Upper lobe of left lung (tissue), 6 donors: ENCODE measurements at regions not wholly inside any gene's neighbourhood (a gene's known extent, or its start where the extent isn't known, plus 50 kb on each side); places are given as distances from the start of the nearest gene placed in this dataset.

ENCODE experiments used
- ATAC-seq, 2 donors: fragments of 200-7000 bp; cut with Tn5 transposase; one replicate each; pipeline ENCODE4 v1.9.1; 2022; ENCODE audit warnings: mild to moderate bottlenecking in 2 of 2, moderate library complexity in 2 of 2; ENCODE audit not compliant: low FRiP score in 2 of 2
- DNase-seq, 2 donors: peaks; one replicate each; pipeline ENCODE4 v3.0.0-alpha.2; 2019 to 2020
- H3K27ac ChIP-seq, 4 donors: fragments of 200-600 bp; sonication (generic); one replicate each; pipeline ENCODE4 v1.5.1; 2016 to 2019
- H3K27me3 ChIP-seq, 4 donors: fragments of 200-600 bp; sonication (generic); one replicate each; pipeline ENCODE4 v1.5.1; 2017 to 2019
- H3K36me3 ChIP-seq, 4 donors: fragments of 200-600 bp; sonication (generic); one replicate each; pipeline ENCODE4 v1.5.1; 2016 to 2019
- H3K4me1 ChIP-seq, 4 donors: fragments of 200-600 bp; sonication (generic); one replicate each; pipeline ENCODE4 v1.5.1; 2018 to 2019
- H3K4me3 ChIP-seq, 4 donors: fragments of 200-600 bp; sonication (generic); one replicate each; pipeline ENCODE4 v1.5.1; 2017 to 2019; ENCODE audit warnings: mild to moderate bottlenecking in 2 of 4, moderate library complexity in 1 of 4
- H3K9me3 ChIP-seq, 4 donors: fragments of 200-600 bp; sonication (generic); one replicate each; pipeline ENCODE4 v1.5.1; 2018 to 2019
- EP300 ChIP-seq, 4 donors: sonication (generic); formaldehyde crosslinking; IDR thresholded peaks; one replicate each; pipeline ENCODE4 v1.5.1; 2017; ENCODE audit warnings: antibody characterized with exemption in 4 of 4, control low read depth in 2 of 4
- POLR2A ChIP-seq, 4 donors: fragments of 450-650 bp; IDR thresholded peaks; one replicate each; pipeline ENCODE4 v1.5.1; 2016 to 2017; ENCODE audit warnings: antibody characterized with exemption in 4 of 4, mild to moderate bottlenecking in 2 of 4
- POLR2AphosphoS5 ChIP-seq, 2 donors: sonication (generic); formaldehyde crosslinking; IDR thresholded peaks; one replicate each; pipeline ENCODE4 v1.5.1; 2017; ENCODE audit warnings: antibody characterized with exemption in 2 of 2
- WGBS, 2 donors: methylation state at CpG; one replicate each; pipeline ENCODE4 v1.1.5; 2017 to 2018; 5-methylcytosine and 5-hydroxymethylcytosine counted together
- TF ChIP-seq, protein P1 (sequence below), 6 experiments: fragments of 450-650 bp in 4 of 6; fragments of 200-600 bp in 2 of 6; sonication (generic) in 2 of 6; IDR thresholded peaks; one replicate each; pipeline ENCODE4 v1.5.1; 2016 to 2019; ENCODE audit warnings: antibody characterized with exemption in 6 of 6
- donor health status: DM: no; HTN: no; CAD: no; lungs with moderate emphysema.
- donor health status: DM: no; HTN: yes; CAD: no; lungs with severe emphysema.

- Histone ChIP-seq H3K4me1 (no peaks in the 10 kb centered on the region), H3K27me3 (no peaks in the 10 kb centered on the region), H3K4me3 (no peak overlapping the region), H3K36me3 (no peaks in the 10 kb centered on the region), H3K9me3 (no peaks in the 10 kb centered on the region), H3K27ac (no peak overlapping the region)
- 54 to 59% methylated on average over 4 of the region's 4 CpGs for WGBS, 2 donors
- ATAC-seq (no peak), DNase-seq (no peak)
- TF ChIP-seq POLR2A (IDR thresholded peaks at IDR 0.05) (no peak), POLR2AphosphoS5 (IDR thresholded peaks at IDR 0.05) (no peak), EP300 (IDR thresholded peaks at IDR 0.05) (no peak)
- TF ChIP-seq, protein P1, sequence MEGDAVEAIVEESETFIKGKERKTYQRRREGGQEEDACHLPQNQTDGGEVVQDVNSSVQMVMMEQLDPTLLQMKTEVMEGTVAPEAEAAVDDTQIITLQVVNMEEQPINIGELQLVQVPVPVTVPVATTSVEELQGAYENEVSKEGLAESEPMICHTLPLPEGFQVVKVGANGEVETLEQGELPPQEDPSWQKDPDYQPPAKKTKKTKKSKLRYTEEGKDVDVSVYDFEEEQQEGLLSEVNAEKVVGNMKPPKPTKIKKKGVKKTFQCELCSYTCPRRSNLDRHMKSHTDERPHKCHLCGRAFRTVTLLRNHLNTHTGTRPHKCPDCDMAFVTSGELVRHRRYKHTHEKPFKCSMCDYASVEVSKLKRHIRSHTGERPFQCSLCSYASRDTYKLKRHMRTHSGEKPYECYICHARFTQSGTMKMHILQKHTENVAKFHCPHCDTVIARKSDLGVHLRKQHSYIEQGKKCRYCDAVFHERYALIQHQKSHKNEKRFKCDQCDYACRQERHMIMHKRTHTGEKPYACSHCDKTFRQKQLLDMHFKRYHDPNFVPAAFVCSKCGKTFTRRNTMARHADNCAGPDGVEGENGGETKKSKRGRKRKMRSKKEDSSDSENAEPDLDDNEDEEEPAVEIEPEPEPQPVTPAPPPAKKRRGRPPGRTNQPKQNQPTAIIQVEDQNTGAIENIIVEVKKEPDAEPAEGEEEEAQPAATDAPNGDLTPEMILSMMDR (IDR thresholded peaks at IDR 0.05) = no peak
Measured at GRCh38 chr11:32032478-32032877, 58.4 kb upstream of the RCN1 start.

- no peak for ATAC-seq
- Histone ChIP-seq H3K9me3 (no peaks in the 10 kb centered on the region), H3K4me3 (no peak overlapping the region), H3K4me1 (no peaks in the 10 kb centered on the region), H3K27me3 (no peaks in the 10 kb centered on the region), H3K36me3 (no peaks in the 10 kb centered on the region), H3K27ac (no peak overlapping the region)
- 83 to 90% methylated on average over 1 of the region's 1 CpG for WGBS, 2 donors
- no peak for TF ChIP-seq POLR2AphosphoS5 (IDR thresholded peaks at IDR 0.05)
- no peak for TF ChIP-seq EP300 (IDR thresholded peaks at IDR 0.05)
- no peak for TF ChIP-seq POLR2A (IDR thresholded peaks at IDR 0.05)
- TF ChIP-seq, protein P1 (IDR thresholded peaks at IDR 0.05) = no peak
- DNase-seq = no peak
Measured at GRCh38 chr11:32032052-32032451, 58.8 kb upstream of the RCN1 start.

- H3K4me3 ChIP-seq = no peak overlapping the region
- H3K27me3 ChIP-seq = no peaks in the 10 kb centered on the region
- no peaks in the 10 kb centered on the region for H3K4me1 ChIP-seq
- ATAC-seq = no peak
- no peaks in the 10 kb centered on the region for H3K9me3 ChIP-seq
- TF ChIP-seq POLR2A (IDR thresholded peaks at IDR 0.05) (no peak), POLR2AphosphoS5 (IDR thresholded peaks at IDR 0.05) (no peak), EP300 (IDR thresholded peaks at IDR 0.05) (no peak)
- TF ChIP-seq, protein P1 (IDR thresholded peaks at IDR 0.05) = no peak
- DNase-seq = no peak
- H3K27ac ChIP-seq = no peak overlapping the region
- H3K36me3 ChIP-seq = no peaks in the 10 kb centered on the region
- 87% methylated on average over 10 of the region's 10 CpGs for WGBS, 2 donors
Measured at GRCh38 chr11:32030875-32031503, 59.9 kb upstream of the RCN1 start.

GRCh38 chr11:32029721-32030120 lies 61.2 kb upstream of the RCN1 start:
- 72 to 86% methylated on average over 4 of the region's 4 CpGs for WGBS, 2 donors
- no peaks in the 10 kb centered on the region for H3K27me3 ChIP-seq
- H3K4me3 ChIP-seq = no peak overlapping the region
- H3K27ac ChIP-seq = no peak overlapping the region
- no peak for ATAC-seq
- H3K36me3 ChIP-seq = no peaks in the 10 kb centered on the region
- H3K9me3 ChIP-seq = no peaks in the 10 kb centered on the region
- no peaks in the 10 kb centered on the region for H3K4me1 ChIP-seq
- DNase-seq = no peak
- TF ChIP-seq POLR2A (IDR thresholded peaks at IDR 0.05) (no peak), EP300 (IDR thresholded peaks at IDR 0.05) (no peak), POLR2AphosphoS5 (IDR thresholded peaks at IDR 0.05) (no peak)
- TF ChIP-seq, protein P1 (IDR thresholded peaks at IDR 0.05) = no peak

DNA sequence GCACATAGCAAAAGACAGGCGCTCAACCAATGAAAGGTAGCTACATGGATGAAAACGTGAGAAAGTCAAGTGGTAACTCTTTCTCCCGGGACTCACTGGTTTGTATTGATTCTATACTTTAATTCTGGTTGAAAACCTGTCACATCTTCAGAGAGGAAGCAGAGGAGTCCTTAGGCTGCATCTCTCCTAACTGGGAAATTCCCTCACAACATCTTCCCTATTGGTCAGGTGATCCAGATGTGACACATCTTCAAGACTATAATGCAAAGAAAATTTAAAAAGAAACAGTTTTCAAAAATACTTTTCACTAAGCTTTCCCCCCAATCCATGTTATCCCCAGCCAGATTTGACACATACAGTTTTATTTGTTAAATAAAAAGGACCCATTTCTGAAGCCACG lies 62.7 kb upstream of the RCN1 start:
- WGBS, 2 donors = 87 to 89% methylated on average over 4 of the region's 4 CpGs
- no peak for TF ChIP-seq EP300 (IDR thresholded peaks at IDR 0.05)
- TF ChIP-seq POLR2AphosphoS5 (IDR thresholded peaks at IDR 0.05) = no peak
- TF ChIP-seq, protein P1 (IDR thresholded peaks at IDR 0.05) = no peak
- TF ChIP-seq POLR2A (IDR thresholded peaks at IDR 0.05) = no peak
- no peaks in the 10 kb centered on the region for H3K9me3 ChIP-seq
- H3K4me1 ChIP-seq = no peaks in the 10 kb centered on the region
- no peak overlapping the region for H3K27ac ChIP-seq
- ATAC-seq = no peak
- no peak for DNase-seq
- no peaks in the 10 kb centered on the region for H3K36me3 ChIP-seq
- no peaks in the 10 kb centered on the region for H3K27me3 ChIP-seq
- no peak overlapping the region for H3K4me3 ChIP-seq
